ENCODE measurements at regions not wholly inside any gene's neighbourhood (a gene's known extent, or its start where the extent isn't known, plus 50 kb on each side); places are given as distances from the start of the nearest gene placed in this dataset.

GRCh38 chr10:120983721-120984120, 132.6 kb downstream of the WDR11 start:
- no peak for DNase-seq (ENCODE audit: low read depth)

- no peak for DNase-seq (ENCODE audit: low read depth)
These were observed 133.1 kb downstream of the WDR11 start for GRCh38 chr10:120984221-120984620.

- no peak for DNase-seq (ENCODE audit: low read depth)
These were observed 136.2 kb downstream of the WDR11 start for GRCh38 chr10:120987359-120987758.

- DNase-seq (ENCODE audit: low read depth), result no peak
These were observed 137.6 kb downstream of the WDR11 start for GRCh38 chr10:120988751-120989150.

- DNase-seq (ENCODE audit: low read depth), result no peak
These were observed 138.1 kb downstream of the WDR11 start for GRCh38 chr10:120989279-120989678.

- no peak for DNase-seq (ENCODE audit: low read depth)
These were observed 138.9 kb downstream of the WDR11 start for GRCh38 chr10:120989996-120990598.

- no peak for DNase-seq (ENCODE audit: low read depth)
These were observed 139.7 kb downstream of the WDR11 start for GRCh38 chr10:120990831-120991230.

- no peak for DNase-seq (ENCODE audit: low read depth)
These were observed 141.9 kb downstream of the WDR11 start for GRCh38 chr10:120993089-120993488.

- no peak for DNase-seq (ENCODE audit: low read depth)
These were observed 144.6 kb downstream of the WDR11 start for GRCh38 chr10:120995768-120996167.

- no peak for DNase-seq (ENCODE audit: low read depth)
These were observed 145.4 kb downstream of the WDR11 start for GRCh38 chr10:120996456-120997034.

- no peak for DNase-seq (ENCODE audit: low read depth)
These were observed 146.2 kb downstream of the WDR11 start for GRCh38 chr10:120997313-120997712.

GRCh38 chr10:120997756-120998155, 146.6 kb downstream of the WDR11 start:
- DNase-seq (ENCODE audit: low read depth), result no peak

- no peak for DNase-seq (ENCODE audit: low read depth)
These were observed 147.1 kb downstream of the WDR11 start for GRCh38 chr10:120998251-120998650.

- no peak for DNase-seq (ENCODE audit: low read depth)
These were observed 147.7 kb downstream of the WDR11 start for GRCh38 chr10:120998782-120999285.

GRCh38 chr10:120999868-121000267, 148.7 kb downstream of the WDR11 start:
- DNase-seq (ENCODE audit: low read depth), result no peak

- no peak for DNase-seq (ENCODE audit: low read depth)
These were observed 151.5 kb downstream of the WDR11 start for GRCh38 chr10:121002586-121003205.

GRCh38 chr10:121005948-121006587, 154.9 kb downstream of the WDR11 start:
- DNase-seq (ENCODE audit: low read depth), result no peak

GRCh38 chr10:121007264-121007663, 156.1 kb downstream of the WDR11 start:
- no peak for DNase-seq (ENCODE audit: low read depth)

GRCh38 chr10:121015916-121016315, 164.8 kb downstream of the WDR11 start:
- DNase-seq (ENCODE audit: low read depth), result no peak

- no peak for DNase-seq (ENCODE audit: low read depth)
These were observed 173.9 kb downstream of the WDR11 start for GRCh38 chr10:121024905-121025584.

- DNase-seq (ENCODE audit: low read depth), result no peak
These were observed 174.6 kb downstream of the WDR11 start for GRCh38 chr10:121025731-121026130.

GRCh38 chr10:121027371-121027770, 176.2 kb downstream of the WDR11 start:
- DNase-seq (ENCODE audit: low read depth), result no peak
